ENCODE measurements at regions not wholly inside any gene's neighbourhood (a gene's known extent, or its start where the extent isn't known, plus 50 kb on each side); places are given as distances from the start of the nearest gene placed in this dataset.

DNA sequence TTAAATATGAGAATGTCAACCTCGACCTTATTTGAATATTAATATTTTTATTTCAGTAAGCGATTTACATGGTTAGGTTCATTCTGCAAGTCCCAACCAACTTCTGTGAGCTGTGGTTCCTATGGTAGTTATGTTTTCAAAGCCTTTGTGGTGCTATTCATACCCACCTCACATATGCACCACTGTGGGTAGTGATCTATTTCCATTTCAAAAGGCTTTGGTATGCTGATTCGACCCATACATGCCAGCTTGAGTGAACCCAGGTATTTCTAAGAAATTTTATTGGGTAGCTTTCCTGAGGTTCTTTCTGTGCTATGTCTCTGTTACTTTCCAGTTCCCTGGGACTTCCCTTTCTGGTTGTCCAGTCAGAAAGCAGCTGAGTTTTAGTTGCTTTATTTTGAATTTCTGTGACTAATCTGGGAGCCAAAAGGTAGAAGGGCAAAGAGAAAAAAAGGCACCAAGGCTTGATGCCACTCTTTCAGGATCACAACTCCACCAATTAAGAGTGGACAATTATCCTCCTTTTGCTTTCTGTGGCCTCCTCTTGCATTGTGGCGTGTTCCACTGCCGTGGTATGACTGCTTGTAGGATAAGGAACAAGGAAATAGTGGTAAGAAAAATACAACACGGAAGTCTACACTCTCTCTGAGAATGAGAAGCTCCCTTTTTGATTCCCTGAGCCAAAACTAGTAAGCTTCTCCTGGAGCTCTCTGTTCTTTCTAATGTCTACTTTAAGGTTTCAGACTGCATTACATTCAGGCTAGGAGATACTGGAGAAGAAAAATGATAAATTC is 729.1 kb downstream of the NOVA1 start:
- ChIA-PET CTCF (no interaction called here), POLR2A (ENCODE audit: unreplicated experiment) (no interaction called here)
- no peaks in the 10 kb centered on the region for H3K4me1 ChIP-seq (ENCODE audit: insufficient read depth, low read length)
- no peak overlapping the region for H2AFZ ChIP-seq (ENCODE audit: low read length)
- no peak overlapping the region for H3K4me2 ChIP-seq (ENCODE audit: low read length)
- H3K36me3 ChIP-seq (ENCODE audit: low read depth, low read length) = no peaks in the 10 kb centered on the region
- no peak overlapping the region for H3K4me3 ChIP-seq (ENCODE audit: low read length)
- no peak overlapping the region for H3K9ac ChIP-seq (ENCODE audit: low read length)
- no peaks in the 10 kb centered on the region for H4K20me1 ChIP-seq (ENCODE audit: low read length)
- H3K9me2 ChIP-seq (replicated peaks; ENCODE audit: low read length) = no peaks in the 10 kb centered on the region
- BruUV-seq (replicated peaks) = no TSS peak
- no peak for ATAC-seq
- no peak for DNase-seq
- H3K79me2 ChIP-seq (ENCODE audit: low read length) = no peaks in the 10 kb centered on the region
- TF ChIP-seq, protein P1, sequence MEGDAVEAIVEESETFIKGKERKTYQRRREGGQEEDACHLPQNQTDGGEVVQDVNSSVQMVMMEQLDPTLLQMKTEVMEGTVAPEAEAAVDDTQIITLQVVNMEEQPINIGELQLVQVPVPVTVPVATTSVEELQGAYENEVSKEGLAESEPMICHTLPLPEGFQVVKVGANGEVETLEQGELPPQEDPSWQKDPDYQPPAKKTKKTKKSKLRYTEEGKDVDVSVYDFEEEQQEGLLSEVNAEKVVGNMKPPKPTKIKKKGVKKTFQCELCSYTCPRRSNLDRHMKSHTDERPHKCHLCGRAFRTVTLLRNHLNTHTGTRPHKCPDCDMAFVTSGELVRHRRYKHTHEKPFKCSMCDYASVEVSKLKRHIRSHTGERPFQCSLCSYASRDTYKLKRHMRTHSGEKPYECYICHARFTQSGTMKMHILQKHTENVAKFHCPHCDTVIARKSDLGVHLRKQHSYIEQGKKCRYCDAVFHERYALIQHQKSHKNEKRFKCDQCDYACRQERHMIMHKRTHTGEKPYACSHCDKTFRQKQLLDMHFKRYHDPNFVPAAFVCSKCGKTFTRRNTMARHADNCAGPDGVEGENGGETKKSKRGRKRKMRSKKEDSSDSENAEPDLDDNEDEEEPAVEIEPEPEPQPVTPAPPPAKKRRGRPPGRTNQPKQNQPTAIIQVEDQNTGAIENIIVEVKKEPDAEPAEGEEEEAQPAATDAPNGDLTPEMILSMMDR (conservative IDR thresholded peaks at IDR 0.05; ENCODE audit: low read depth, low read length) = no peak
- TF ChIP-seq EZH2 (IDR thresholded peaks at IDR 0.05; ENCODE audit: low read length, unreplicated experiment) = no peak
- TF ChIP-seq EZH2phosphoT487 (IDR thresholded peaks at IDR 0.05; ENCODE audit: borderline replicate concordance, low read length) = no peak
- H3K27me3 ChIP-seq (ENCODE audit: low read length) = no peaks in the 10 kb centered on the region
- no peaks in the 10 kb centered on the region for H3F3A ChIP-seq (ENCODE audit: low read length, unreplicated experiment)
- no peak overlapping the region for H3K27ac ChIP-seq (ENCODE audit: low read length)
- no peaks in the 10 kb centered on the region for H3K9me3 ChIP-seq (ENCODE audit: low read length)
- intact Hi-C loops (cut with micrococcal nuclease) = no loop called here

- Histone ChIP-seq H3K36me3 (ENCODE audit: low read depth, low read length) (no peaks in the 10 kb centered on the region), H4K20me1 (ENCODE audit: low read length) (no peaks in the 10 kb centered on the region), H3K4me3 (ENCODE audit: low read length) (no peak overlapping the region), H3K9me2 (replicated peaks; ENCODE audit: low read length) (no peaks in the 10 kb centered on the region), H3K4me1 (ENCODE audit: insufficient read depth, low read length) (no peaks in the 10 kb centered on the region), H3K4me2 (ENCODE audit: low read length) (no peak overlapping the region), H3K79me2 (ENCODE audit: low read length) (no peaks in the 10 kb centered on the region), H3K27me3 (ENCODE audit: low read length) (no peaks in the 10 kb centered on the region), H2AFZ (ENCODE audit: low read length) (no peak overlapping the region), H3K9me3 (ENCODE audit: low read length) (peaks cover 11% of the 10 kb centered on the region; the same call in 1 of the 2 replicates), H3K9ac (ENCODE audit: low read length) (no peak overlapping the region), H3K27ac (ENCODE audit: low read length) (no peak overlapping the region), H3F3A (ENCODE audit: low read length, unreplicated experiment) (no peaks in the 10 kb centered on the region)
- ATAC-seq (no peak), DNase-seq (no peak)
- ChIA-PET POLR2A (ENCODE audit: unreplicated experiment) (no interaction called here), CTCF (no interaction called here)
- BruUV-seq (replicated peaks) = no TSS peak
- intact Hi-C loops (cut with micrococcal nuclease) = no loop called here
- TF ChIP-seq EZH2 (IDR thresholded peaks at IDR 0.05; ENCODE audit: low read length, unreplicated experiment) = no peak
- TF ChIP-seq, protein P1 (conservative IDR thresholded peaks at IDR 0.05; ENCODE audit: low read depth, low read length) = no peak
- no peak for TF ChIP-seq EZH2phosphoT487 (IDR thresholded peaks at IDR 0.05; ENCODE audit: borderline replicate concordance, low read length)
These were observed 736.4 kb downstream of the NOVA1 start for GRCh38 chr14:25861406-25861805.

DNA sequence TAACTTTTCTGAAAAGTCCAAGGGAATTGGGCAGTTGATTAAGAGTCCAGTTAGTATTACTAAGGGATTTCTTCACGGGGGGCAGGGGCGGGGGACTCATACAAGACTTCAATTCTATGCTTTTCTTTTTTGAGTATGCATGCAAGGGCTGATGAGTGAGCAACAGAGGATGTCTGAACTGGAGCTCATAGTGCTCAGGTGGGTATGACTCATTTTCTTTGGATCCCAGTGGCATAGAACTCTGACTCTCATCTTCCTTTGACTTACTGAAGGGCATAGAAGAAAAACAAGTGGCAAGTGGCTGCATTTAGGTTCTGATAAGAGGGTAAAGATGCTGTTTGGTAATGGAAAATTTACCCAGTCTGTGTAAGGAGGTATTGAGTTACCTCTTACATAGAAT is 749.2 kb downstream of the NOVA1 start:
- Histone ChIP-seq H3K4me1 (ENCODE audit: insufficient read depth, low read length) (no peaks in the 10 kb centered on the region), H3K9me2 (replicated peaks; ENCODE audit: low read length) (no peaks in the 10 kb centered on the region), H3K27ac (ENCODE audit: low read length) (no peak overlapping the region), H3K9ac (ENCODE audit: low read length) (no peak overlapping the region), H3K9me3 (ENCODE audit: low read length) (0 out of 2 replicates have a peak, but pooled peaks cover 11% of the 10 kb centered on the region), H3F3A (ENCODE audit: low read length, unreplicated experiment) (no peaks in the 10 kb centered on the region), H3K79me2 (ENCODE audit: low read length) (no peaks in the 10 kb centered on the region), H3K27me3 (ENCODE audit: low read length) (no peaks in the 10 kb centered on the region), H3K4me3 (ENCODE audit: low read length) (no peak overlapping the region), H4K20me1 (ENCODE audit: low read length) (no peaks in the 10 kb centered on the region), H3K4me2 (ENCODE audit: low read length) (no peak overlapping the region), H2AFZ (ENCODE audit: low read length) (no peak overlapping the region), H3K36me3 (ENCODE audit: low read depth, low read length) (no peaks in the 10 kb centered on the region)
- ATAC-seq (no peak), DNase-seq (no peak)
- POLR2A ChIA-PET (ENCODE audit: unreplicated experiment) = no interaction called here
- BruUV-seq (replicated peaks) = no TSS peak
- intact Hi-C loops (cut with micrococcal nuclease) = no loop called here
- CTCF ChIA-PET = no interaction called here
- TF ChIP-seq, protein P1 (conservative IDR thresholded peaks at IDR 0.05; ENCODE audit: low read depth, low read length) = no peak
- TF ChIP-seq EZH2phosphoT487 (IDR thresholded peaks at IDR 0.05; ENCODE audit: borderline replicate concordance, low read length) (no peak), EZH2 (IDR thresholded peaks at IDR 0.05; ENCODE audit: low read length, unreplicated experiment) (no peak)
